Mesenchymal stem cell (in vitro differentiated cells and primary cell): ENCODE measurements at regions not wholly inside any gene's neighbourhood (a gene's known extent, or its start where the extent isn't known, plus 50 kb on each side); places are given as distances from the start of the nearest gene placed in this dataset.

Experiments used
- DNase-seq: peaks from one replicate; pipeline ENCODE4 v3.0.0-alpha.2; 2013
- H2AFZ ChIP-seq: one replicate; pipeline ENCODE4 v1.6.1; 2013; ENCODE audit warnings: low read depth, mild to moderate bottlenecking, control low read depth, inconsistent platforms, low read length, moderate library complexity
- H2AK5ac ChIP-seq: 2 replicates; pipeline ENCODE4 v1.6.1; 2013; ENCODE audit warnings: low read length, moderate library complexity, mild to moderate bottlenecking, inconsistent platforms; ENCODE audit not compliant: severe bottlenecking
- H2BK120ac ChIP-seq: one replicate; pipeline ENCODE4 v1.6.1; 2013; ENCODE audit warnings: low read depth, mild to moderate bottlenecking, inconsistent platforms, low read length, moderate library complexity
- H2BK12ac ChIP-seq, 2 experiments: one replicate each; pipeline ENCODE4 v1.6.1; 2013; ENCODE audit warnings: inconsistent platforms in 2 of 2, low read length in 2 of 2, mild to moderate bottlenecking in 2 of 2, moderate library complexity in 2 of 2, control low read depth in 1 of 2
- H2BK15ac ChIP-seq: one replicate; pipeline ENCODE4 v1.6.1; 2013; ENCODE audit warnings: mild to moderate bottlenecking, low read depth, inconsistent platforms; ENCODE audit not compliant: poor library complexity, severe bottlenecking
- H2BK5ac ChIP-seq: 2 replicates; pipeline ENCODE4 v1.6.1; 2013; ENCODE audit warnings: low read depth, mild to moderate bottlenecking, low read length, control low read depth, inconsistent platforms; ENCODE audit not compliant: poor library complexity, severe bottlenecking
- H3K14ac ChIP-seq, 2 experiments: one replicate each; pipeline ENCODE4 v1.6.1; 2013; ENCODE audit warnings: inconsistent platforms in 2 of 2, low read length in 2 of 2, control low read depth in 1 of 2, mild to moderate bottlenecking in 1 of 2, moderate library complexity in 1 of 2
- H3K18ac ChIP-seq, 2 experiments: one replicate each; pipeline ENCODE4 v1.6.1; 2013; ENCODE audit warnings: inconsistent platforms in 2 of 2, low read length in 2 of 2, control low read depth in 1 of 2, low read depth in 1 of 2, mild to moderate bottlenecking in 1 of 2
- H3K23ac ChIP-seq, 2 experiments: one replicate each; pipeline ENCODE4 v1.6.1; 2013; ENCODE audit warnings: inconsistent platforms in 2 of 2, low read length in 2 of 2, mild to moderate bottlenecking in 2 of 2, moderate library complexity in 2 of 2, control low read depth in 1 of 2
- H3K27ac ChIP-seq: 2 replicates; pipeline ENCODE4 v1.5.1; 2013; ENCODE audit warnings: mild to moderate bottlenecking, moderate library complexity, low read length, control low read depth, inconsistent platforms; ENCODE audit not compliant: poor library complexity, severe bottlenecking
- H3K27me3 ChIP-seq, 2 experiments: 2 replicates each; pipeline versions ENCODE4 v1.6.1 to v1.7.0; 2013; ENCODE audit warnings: low read length in 2 of 2, mild to moderate bottlenecking in 2 of 2, moderate library complexity in 2 of 2, control low read depth in 1 of 2, inconsistent platforms in 1 of 2; ENCODE audit not compliant: control insufficient read depth in 1 of 2, insufficient read depth in 1 of 2
- H3K36me3 ChIP-seq, 2 experiments: 2 replicates each; pipeline versions ENCODE4 v1.6.1 to v1.7.0; 2013; ENCODE audit warnings: low read length in 2 of 2, control low read depth in 1 of 2, inconsistent platforms in 1 of 2, low read depth in 1 of 2, mild to moderate bottlenecking in 1 of 2; ENCODE audit not compliant: insufficient read depth in 2 of 2, control insufficient read depth in 1 of 2
- H3K4ac ChIP-seq, 2 experiments: one replicate each; pipeline ENCODE4 v1.6.1; 2013; ENCODE audit warnings: inconsistent platforms in 2 of 2, low read length in 2 of 2, mild to moderate bottlenecking in 2 of 2, moderate library complexity in 2 of 2, control low read depth in 1 of 2, low read depth in 1 of 2
- H3K4me1 ChIP-seq: 2 replicates; pipeline ENCODE4 v1.6.1; 2013; ENCODE audit warnings: low read depth, low read length, control low read depth; ENCODE audit not compliant: control insufficient read depth, insufficient read depth
- H3K4me2 ChIP-seq: 2 replicates; pipeline ENCODE4 v1.6.1; 2013; ENCODE audit warnings: low read length, mild to moderate bottlenecking, inconsistent platforms; ENCODE audit not compliant: poor library complexity, severe bottlenecking
- H3K4me3 ChIP-seq, 2 experiments: 2 replicates each; pipeline versions ENCODE4 v1.5.1 to v1.7.0; 2013; ENCODE audit warnings: low read length in 2 of 2, mild to moderate bottlenecking in 2 of 2, control low read depth in 1 of 2, low read depth in 1 of 2; ENCODE audit not compliant: insufficient read depth in 1 of 2
- H3K79me1 ChIP-seq: replicated peaks from 2 replicates; pipeline ENCODE4 v1.6.1; 2013; ENCODE audit warnings: mild to moderate bottlenecking, control low read depth, low read length, inconsistent platforms; ENCODE audit not compliant: poor library complexity, severe bottlenecking
- H3K9ac ChIP-seq: 2 replicates; pipeline ENCODE4 v1.7.0; 2013; ENCODE audit warnings: mild to moderate bottlenecking, low read length, moderate library complexity
- H3K9me3 ChIP-seq: 2 replicates; pipeline ENCODE4 v1.7.0; 2013; ENCODE audit warnings: mild to moderate bottlenecking, low read length; ENCODE audit not compliant: control insufficient read depth
- H4K8ac ChIP-seq: one replicate; pipeline ENCODE4 v1.6.1; 2013; ENCODE audit warnings: inconsistent platforms, mild to moderate bottlenecking, low read length, moderate library complexity
- H4K91ac ChIP-seq: one replicate; pipeline ENCODE4 v1.6.1; 2013; ENCODE audit warnings: mild to moderate bottlenecking, low read length, inconsistent platforms
- WGBS: methylation state at CpG from one replicate; pipeline ENCODE4 v1.1.7; 2013; ENCODE audit warnings: mixed read lengths; 5-methylcytosine and 5-hydroxymethylcytosine counted together

- Histone ChIP-seq H3K18ac (no peak overlapping the region), H3K4me2 (no peak overlapping the region), H2BK15ac (no peak overlapping the region), H2AK5ac (no peak overlapping the region), H2BK120ac (no peak overlapping the region), H3K9ac (no peak overlapping the region), H2BK12ac (no peak overlapping the region), H3K14ac (no peak overlapping the region), H3K27ac (no peak overlapping the region), H3K23ac (no peak overlapping the region), H4K8ac (no peak overlapping the region), H3K27me3 (no peaks in the 10 kb centered on the region), H3K36me3 (no peaks in the 10 kb centered on the region), H3K4me1 (no peaks in the 10 kb centered on the region), H3K79me1 (no peaks in the 10 kb centered on the region), H3K4ac (no peak overlapping the region), H2AFZ (no peak overlapping the region), H4K91ac (no peak overlapping the region), H3K4me3 (no peak overlapping the region), H3K9me3 (no peaks in the 10 kb centered on the region), H2BK5ac (no peak overlapping the region)
- no peak for DNase-seq
- 88% methylated on average over 10 of the region's 10 CpGs for WGBS
Measured at GRCh38 chr2:6757215-6757614, 108.5 kb downstream of the CMPK2 start.

- no peak overlapping the region for H3K27ac ChIP-seq
- H2AFZ ChIP-seq = no peak overlapping the region
- peak overlapping the region in 1 of 2 experiments; percentile 39 for H3K14ac ChIP-seq
- no peak overlapping the region for H2BK120ac ChIP-seq
- no peak overlapping the region for H3K4me3 ChIP-seq
- H2BK15ac ChIP-seq = no peak overlapping the region
- no peak overlapping the region for H3K18ac ChIP-seq
- no peak overlapping the region for H3K9ac ChIP-seq
- no peaks in the 10 kb centered on the region for H3K27me3 ChIP-seq
- H3K79me1 ChIP-seq = no peaks in the 10 kb centered on the region
- no peaks in the 10 kb centered on the region for H3K4me1 ChIP-seq
- H2BK5ac ChIP-seq = no peak overlapping the region
- H4K91ac ChIP-seq = no peak overlapping the region
- no peak overlapping the region for H2AK5ac ChIP-seq
- H2BK12ac ChIP-seq = no peak overlapping the region
- H3K23ac ChIP-seq = no peak overlapping the region
- 90% methylated on average over 2 of the region's 2 CpGs for WGBS
- H3K4me2 ChIP-seq = no peak overlapping the region
- H4K8ac ChIP-seq = no peak overlapping the region
- no peaks in the 10 kb centered on the region for H3K36me3 ChIP-seq
- H3K4ac ChIP-seq = no peak overlapping the region
- DNase-seq = no peak
- H3K9me3 ChIP-seq = no peaks in the 10 kb centered on the region
Measured at GRCh38 chr2:6759689-6760088, 106.0 kb downstream of the CMPK2 start.

DNA sequence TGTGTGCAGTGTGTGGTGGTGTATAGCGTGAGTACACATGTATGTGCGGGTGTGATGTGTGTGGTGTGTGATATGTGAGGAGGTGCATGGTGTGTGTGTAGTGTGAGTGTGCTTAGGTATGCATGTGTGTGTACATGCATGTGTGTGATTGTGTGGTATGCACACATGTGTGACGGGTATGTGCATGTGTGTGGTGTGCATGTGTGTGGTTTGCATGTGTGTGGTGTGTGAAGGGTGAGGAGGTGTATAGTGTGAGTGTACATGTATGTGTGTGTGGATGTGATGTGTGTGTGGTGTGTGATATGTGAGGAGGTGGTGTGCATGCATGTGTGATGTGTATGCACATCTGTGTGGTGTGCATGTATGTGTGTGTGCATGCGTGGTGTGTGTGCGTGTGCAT lies 105.6 kb downstream of the CMPK2 start:
- H2BK15ac ChIP-seq = no peak overlapping the region
- 94% methylated on average over 3 of the region's 5 CpGs for WGBS

DNA sequence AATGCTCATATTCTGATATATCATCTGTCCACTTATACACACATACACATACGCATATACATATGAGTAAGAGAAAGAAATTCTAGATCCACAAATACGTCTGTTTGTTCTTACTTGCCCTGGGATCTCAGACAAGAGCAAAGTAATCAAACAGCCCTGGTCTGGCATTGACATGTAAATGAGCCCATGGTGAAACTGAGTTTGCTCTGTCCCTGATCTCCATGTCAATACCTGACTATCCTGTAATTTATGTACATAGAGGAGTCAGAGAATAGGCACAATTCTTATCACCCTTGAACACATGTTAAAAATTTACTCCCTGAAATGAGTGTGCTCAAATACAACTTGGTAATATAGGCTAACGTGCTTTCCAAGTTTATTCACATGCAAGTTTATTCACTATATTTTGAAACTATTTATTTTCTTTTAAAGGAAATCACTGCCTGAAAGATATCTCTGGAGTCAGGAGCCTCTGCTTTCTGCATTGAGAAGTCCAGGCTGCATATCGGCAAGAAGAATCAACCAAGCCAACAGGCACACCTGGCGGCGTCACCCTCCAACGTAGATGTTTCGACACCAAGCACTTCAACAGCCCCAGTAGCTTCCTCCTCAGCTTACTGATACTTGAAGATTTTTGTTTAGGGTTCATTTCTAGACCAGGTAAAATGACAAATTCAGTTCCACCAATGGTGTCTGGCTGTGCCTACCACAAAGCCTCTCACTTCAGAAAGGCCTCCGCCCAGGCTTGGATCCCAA lies 100.6 kb downstream of the CMPK2 start:
- Histone ChIP-seq H3K4me1 (no peaks in the 10 kb centered on the region), H2BK15ac (no peak overlapping the region), H3K4me3 (no peak overlapping the region), H2BK5ac (no peak overlapping the region), H3K9ac (no peak overlapping the region), H3K27ac (no peak overlapping the region), H2AK5ac (no peak overlapping the region), H3K79me1 (no peaks in the 10 kb centered on the region), H3K14ac (no peak overlapping the region), H3K9me3 (no peaks in the 10 kb centered on the region), H2BK12ac (no peak overlapping the region), H3K4ac (no peak overlapping the region), H3K23ac (no peak overlapping the region), H3K18ac (no peak overlapping the region), H3K36me3 (no peaks in the 10 kb centered on the region), H2AFZ (no peak overlapping the region), H3K4me2 (no peak overlapping the region), H3K27me3 (no peaks in the 10 kb centered on the region), H2BK120ac (no peak overlapping the region), H4K8ac (no peak overlapping the region), H4K91ac (no peak overlapping the region)
- no peak for DNase-seq
- 91% methylated on average over 7 of the region's 9 CpGs for WGBS

More for the DNA sequence above, 105.6 kb downstream of the CMPK2 start:
- Histone ChIP-seq H4K91ac (peak overlapping the region; percentile 3), H3K9ac (no peak overlapping the region), H3K23ac (no peak overlapping the region), H3K4me2 (no peak overlapping the region), H3K27ac (no peak overlapping the region), H2BK5ac (no peak overlapping the region), H4K8ac (no peak overlapping the region), H3K27me3 (no peaks in the 10 kb centered on the region), H3K4me3 (no peak overlapping the region), H3K18ac (no peak overlapping the region), H3K36me3 (no peaks in the 10 kb centered on the region), H3K4ac (no peak overlapping the region), H2AFZ (no peak overlapping the region), H3K79me1 (no peaks in the 10 kb centered on the region), H3K14ac (peak overlapping the region in 1 of 2 experiments; percentile 39), H3K9me3 (no peaks in the 10 kb centered on the region), H2BK12ac (no peak overlapping the region), H2BK120ac (no peak overlapping the region), H2AK5ac (no peak overlapping the region), H3K4me1 (no peaks in the 10 kb centered on the region)
- no peak for DNase-seq
